Colonic mucosa (tissue), 4 donors: ENCODE measurements at regions not wholly inside any gene's neighbourhood (a gene's known extent, or its start where the extent isn't known, plus 50 kb on each side); places are given as distances from the start of the nearest gene placed in this dataset.

Source experiments
- DNase-seq: peaks from one replicate; pipeline ENCODE4 v3.0.0-alpha.2; 2020
- H3K27ac ChIP-seq: fragments of 200-600 bp; one replicate; pipeline ENCODE4 v1.8.0; 2021
- H3K27me3 ChIP-seq: fragments of 200-600 bp; one replicate; pipeline ENCODE4 v1.8.0; 2021
- H3K36me3 ChIP-seq: fragments of 200-600 bp; one replicate; pipeline ENCODE4 v1.8.0; 2021
- H3K4me1 ChIP-seq: fragments of 200-600 bp; one replicate; pipeline ENCODE4 v1.8.0; 2021; ENCODE audit warnings: mild to moderate bottlenecking
- H3K4me3 ChIP-seq: fragments of 200-600 bp; one replicate; pipeline ENCODE4 v1.8.0; 2021
- H3K9ac ChIP-seq, 2 donors: one replicate each; pipeline ENCODE4 v1.7.0; 2013; ENCODE audit warnings: control low read depth in 2 of 2, low read depth in 2 of 2, low read length in 2 of 2
- H3K9me3 ChIP-seq: fragments of 200-600 bp; one replicate; pipeline ENCODE4 v1.8.0; 2021
- CTCF ChIP-seq: fragments of 200-600 bp; IDR thresholded peaks from one replicate; pipeline ENCODE4 v1.8.0; 2022; ENCODE audit warnings: antibody characterized with exemption, mild to moderate bottlenecking
- intact Hi-C: fragments of 100-400 bp; cut with DNase I; formaldehyde crosslinking; loops from one replicate; pipeline ENCODE4 v1.14.1; 2022
- donor health status: healthy.
- donor health status: DM: no; HTN: no; CAD: no.
- donor health status: DM: no; HTN: no; CAD: no.

DNA sequence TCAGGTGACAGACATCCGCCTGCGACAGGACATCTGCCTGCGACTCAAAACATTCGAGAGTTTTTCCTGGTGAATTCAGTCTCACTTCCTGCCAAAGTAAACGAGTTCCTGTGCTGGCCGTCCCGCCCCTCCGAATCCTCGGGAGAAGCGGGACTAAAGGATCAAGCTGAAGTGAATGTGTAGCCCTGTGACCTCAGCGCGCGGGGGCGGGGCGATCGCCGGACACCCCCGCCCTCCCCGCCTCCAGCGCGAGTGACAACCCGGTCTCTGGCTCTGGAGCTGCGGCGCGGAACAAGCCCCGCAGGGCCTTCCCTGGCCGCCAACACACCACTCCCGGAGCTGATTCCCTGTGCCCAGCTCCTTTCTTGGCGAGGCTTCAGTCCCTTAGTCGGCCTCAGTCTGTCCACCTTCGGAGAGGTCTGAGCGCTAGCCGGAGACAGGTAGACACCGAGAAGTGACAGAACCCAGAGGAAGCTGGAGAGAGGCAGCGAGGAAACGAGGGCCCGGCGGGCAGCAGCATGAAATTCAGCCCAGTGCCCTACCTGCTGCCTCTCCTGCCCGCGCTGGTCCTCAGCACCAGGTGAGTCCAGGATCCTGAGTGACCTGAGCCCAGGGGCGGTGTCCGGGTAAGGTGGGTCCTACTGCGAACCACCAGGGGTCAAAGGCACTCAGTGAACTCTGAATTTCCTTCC, 766.4 kb upstream of the LUZP2 start:
- Histone ChIP-seq H3K27me3 (no peaks in the 10 kb centered on the region), H3K9me3 (no peaks in the 10 kb centered on the region), H3K36me3 (no peaks in the 10 kb centered on the region), H3K9ac (no peak overlapping the region), H3K4me3 (no peak overlapping the region), H3K27ac (no peak overlapping the region), H3K4me1 (no peaks in the 10 kb centered on the region)
- intact Hi-C loops = no loop called here
- no peak for DNase-seq
- TF ChIP-seq CTCF = no peak

DNA sequence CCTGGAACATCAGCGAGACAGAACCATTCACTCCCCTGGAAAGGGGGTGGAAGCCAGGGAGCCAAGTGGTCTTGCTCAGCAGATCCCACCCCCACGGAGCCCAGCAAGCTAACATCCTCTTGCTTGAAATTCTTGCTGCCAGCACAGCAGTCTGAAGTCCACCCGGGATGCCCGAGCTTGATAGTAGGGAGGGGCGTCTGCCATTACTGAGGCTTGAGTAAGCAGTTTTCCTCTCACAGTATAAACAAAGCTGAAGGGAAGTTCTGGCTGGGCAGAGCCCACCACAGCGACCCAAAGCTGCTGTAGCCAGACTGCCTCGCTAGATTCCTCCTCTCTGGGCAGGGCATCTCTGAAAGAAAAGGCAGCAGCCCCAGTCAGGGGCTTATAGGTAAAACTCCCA, 764.8 kb upstream of the LUZP2 start:
- no peak for TF ChIP-seq CTCF
- no peak for DNase-seq

GRCh38 chr11:23746896-23747295, 750.0 kb upstream of the LUZP2 start:
- Histone ChIP-seq H3K27me3 (no peaks in the 10 kb centered on the region), H3K4me3 (no peak overlapping the region), H3K9me3 (no peaks in the 10 kb centered on the region), H3K4me1 (no peaks in the 10 kb centered on the region), H3K9ac (no peak overlapping the region), H3K27ac (no peak overlapping the region), H3K36me3 (no peaks in the 10 kb centered on the region)
- no peak for TF ChIP-seq CTCF
- intact Hi-C loops = no loop called here
- DNase-seq = no peak

More for the DNA sequence above, 764.8 kb upstream of the LUZP2 start:
- intact Hi-C loops = no loop called here
- Histone ChIP-seq H3K27ac (no peak overlapping the region), H3K4me1 (no peaks in the 10 kb centered on the region), H3K9me3 (no peaks in the 10 kb centered on the region), H3K27me3 (no peaks in the 10 kb centered on the region), H3K36me3 (no peaks in the 10 kb centered on the region), H3K9ac (no peak overlapping the region), H3K4me3 (no peak overlapping the region)

GRCh38 chr11:23749762-23750430, 747.0 kb upstream of the LUZP2 start:
- no peak overlapping the region for H3K27ac ChIP-seq
- no peak for DNase-seq
- TF ChIP-seq CTCF = no peak
- intact Hi-C loops = loop anchor here (5.0 kb wide), 1 partner anchor 57 kb away; no protein-coding TSS in a partner anchor
- H3K36me3 ChIP-seq = no peaks in the 10 kb centered on the region
- H3K27me3 ChIP-seq = no peaks in the 10 kb centered on the region
- H3K4me3 ChIP-seq = no peak overlapping the region
- H3K9ac ChIP-seq = no peak overlapping the region
- no peaks in the 10 kb centered on the region for H3K4me1 ChIP-seq
- H3K9me3 ChIP-seq = no peaks in the 10 kb centered on the region

GRCh38 chr11:23751280-23751679, 745.6 kb upstream of the LUZP2 start:
- no peak overlapping the region for H3K27ac ChIP-seq
- intact Hi-C loops = loop anchor here (5.0 kb wide), 1 partner anchor 56 kb away; no protein-coding TSS in a partner anchor
- TF ChIP-seq CTCF = no peak
- H3K4me1 ChIP-seq = no peaks in the 10 kb centered on the region
- H3K9me3 ChIP-seq = no peaks in the 10 kb centered on the region
- no peak overlapping the region for H3K4me3 ChIP-seq
- no peaks in the 10 kb centered on the region for H3K27me3 ChIP-seq
- DNase-seq = no peak
- H3K36me3 ChIP-seq = no peaks in the 10 kb centered on the region
- no peak overlapping the region for H3K9ac ChIP-seq
